Activated CD4-positive, alpha-beta T cell treated with anti-CD3 and anti-CD28 coated beads for 48 hours (primary cell): ENCODE measurements at regions not wholly inside any gene's neighbourhood (a gene's known extent, or its start where the extent isn't known, plus 50 kb on each side); places are given as distances from the start of the nearest gene placed in this dataset.

Experiments
- DNase-seq: peaks from one replicate; pipeline ENCODE4 v3.0.0-alpha.2; 2020

- no peak for DNase-seq
Measured at GRCh38 chr10:110399106-110399964, 94.6 kb upstream of the SMNDC1 start.

- no peak for DNase-seq
Measured at GRCh38 chr10:110399965-110400933, 95.5 kb upstream of the SMNDC1 start.

- no peak for DNase-seq
Measured at GRCh38 chr10:110401401-110402076, 96.2 kb upstream of the DUSP5 start.

- DNase-seq, result no peak
Measured at GRCh38 chr10:110402077-110402416, 95.7 kb upstream of the DUSP5 start.

- DNase-seq, result no peak
Measured at GRCh38 chr10:110403593-110403992, 94.1 kb upstream of the DUSP5 start.

GRCh38 chr10:110404413-110404812, 93.3 kb upstream of the DUSP5 start:
- DNase-seq, result no peak

GRCh38 chr10:110404825-110405224, 92.9 kb upstream of the DUSP5 start:
- DNase-seq, result no peak

GRCh38 chr10:110405380-110405779, 92.3 kb upstream of the DUSP5 start:
- no peak for DNase-seq

GRCh38 chr10:110407301-110408170, 90.2 kb upstream of the DUSP5 start:
- DNase-seq, result no peak

- DNase-seq, result no peak
Measured at GRCh38 chr10:110408203-110408871, 89.4 kb upstream of the DUSP5 start.

GRCh38 chr10:110408943-110409342, 88.8 kb upstream of the DUSP5 start:
- DNase-seq, result no peak

GRCh38 chr10:110409488-110409887, 88.2 kb upstream of the DUSP5 start:
- no peak for DNase-seq

- no peak for DNase-seq
Measured at GRCh38 chr10:110409926-110410325, 87.8 kb upstream of the DUSP5 start.

GRCh38 chr10:110410329-110411046, 87.2 kb upstream of the DUSP5 start:
- DNase-seq, result no peak

- no peak for DNase-seq
Measured at GRCh38 chr10:110411047-110411410, 86.7 kb upstream of the DUSP5 start.

- DNase-seq, result peak; percentile 43
Measured at GRCh38 chr10:110413049-110413783, 84.5 kb upstream of the DUSP5 start.

GRCh38 chr10:110413903-110414547, 83.7 kb upstream of the DUSP5 start:
- no peak for DNase-seq

- DNase-seq, result peak; percentile 91
Measured at GRCh38 chr10:110414548-110415309, 83.0 kb upstream of the DUSP5 start.

GRCh38 chr10:110415809-110416208, 81.9 kb upstream of the DUSP5 start:
- no peak for DNase-seq
